Coronary artery (tissue), 2 donors: ENCODE measurements at regions not wholly inside any gene's neighbourhood (a gene's known extent, or its start where the extent isn't known, plus 50 kb on each side); places are given as distances from the start of the nearest gene placed in this dataset.
A peak's percentile ranks its signal among the peaks of the same experiment; 100 is the strongest.
"Not testable (repeated sequence)": the region's sequence is repeated elsewhere in the genome, so short reads cannot be mapped to it uniquely, and the experiment has no call there.

Experiments used
- DNase-seq: peaks from one replicate; pipeline ENCODE4 v3.0.0-alpha.2; 2017; ENCODE audit warnings: low spot score
- H3K27ac ChIP-seq, 2 donors: fragments of 200-600 bp; sonication (generic); one replicate each; pipeline ENCODE4 v1.5.1; 2016 to 2019
- H3K4me3 ChIP-seq: fragments of 200-600 bp; sonication (generic); 2 replicates; pipeline ENCODE4 v1.5.1; 2016; ENCODE audit warnings: mild to moderate bottlenecking, moderate library complexity
- CTCF ChIP-seq: fragments of 200-600 bp; sonication (generic); IDR thresholded peaks from one replicate; pipeline ENCODE4 v1.5.1; 2019; ENCODE audit warnings: antibody characterized with exemption

- Histone ChIP-seq H3K4me3 (no peak overlapping the region), H3K27ac (no peak overlapping the region)
- DNase-seq: no peak
- TF ChIP-seq CTCF: no peak
These were observed 517.7 kb upstream of the TBL1XR1 start for GRCh38 chr3:177714945-177715344.

GRCh38 chr3:177715980-177716379 is 518.7 kb upstream of the TBL1XR1 start:
- Histone ChIP-seq H3K4me3 (no peak overlapping the region), H3K27ac (no peak overlapping the region)
- DNase-seq: no peak
- no peak for TF ChIP-seq CTCF

DNA sequence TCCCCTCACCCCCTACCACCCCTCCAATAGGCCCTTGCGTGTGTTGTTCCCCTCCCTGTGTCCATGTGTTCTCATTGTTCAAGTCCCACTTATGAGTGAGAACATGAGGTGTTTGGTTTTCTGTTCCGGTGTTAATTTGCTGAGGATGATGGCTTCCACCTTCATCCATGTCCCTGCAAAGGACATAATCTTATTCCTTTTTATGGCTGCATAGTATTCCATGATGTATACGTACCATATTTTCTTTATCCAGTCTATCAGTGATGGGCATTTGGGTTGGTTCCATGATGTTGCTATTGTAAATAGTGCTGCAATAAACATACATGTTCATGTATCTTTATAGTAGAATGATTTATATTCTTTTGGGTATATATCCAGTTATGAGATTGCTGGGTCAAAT is 523.6 kb upstream of the TBL1XR1 start:
- not testable (repeated sequence) for H3K4me3 ChIP-seq, H3K27ac ChIP-seq, DNase-seq

- TF ChIP-seq CTCF: no peak
- Histone ChIP-seq H3K4me3 (no peak overlapping the region), H3K27ac (peak overlapping the region in 1 of 2 donors; percentile 57)
- no peak for DNase-seq
These were observed 524.8 kb upstream of the TBL1XR1 start for GRCh38 chr3:177721864-177722785.

- peak overlapping the region; percentile 63 to 74 for H3K27ac ChIP-seq
- H3K4me3 ChIP-seq: no peak overlapping the region
- DNase-seq: peak; percentile 88
- TF ChIP-seq CTCF: no peak
These were observed 526.8 kb upstream of the TBL1XR1 start for GRCh38 chr3:177724020-177724638.

DNA sequence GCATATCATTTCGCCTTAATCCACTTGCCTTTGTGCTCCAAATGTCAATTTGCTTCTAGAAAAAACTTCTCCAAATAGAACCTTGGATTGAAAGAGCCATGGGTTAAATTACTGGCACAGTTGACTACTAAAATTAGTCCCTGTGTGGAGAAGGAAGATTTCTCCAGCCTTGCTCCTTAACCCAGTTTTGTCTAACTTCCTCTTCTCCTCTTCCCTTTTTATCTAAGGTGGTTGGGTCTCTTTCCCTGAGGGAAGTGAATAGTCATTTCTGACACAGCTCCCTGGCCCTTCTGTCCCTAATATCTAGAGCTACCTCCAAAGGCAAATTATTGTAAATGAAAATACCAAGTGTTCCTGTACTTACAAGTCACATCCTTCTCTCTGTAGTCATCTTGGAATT is 527.9 kb upstream of the TBL1XR1 start:
- peak overlapping the region; percentile 63 to 74 for H3K27ac ChIP-seq
- no peak for DNase-seq
- no peak for TF ChIP-seq CTCF
- H3K4me3 ChIP-seq: no peak overlapping the region

GRCh38 chr3:177726807-177727206 is 529.5 kb upstream of the TBL1XR1 start:
- Histone ChIP-seq H3K4me3 (no peak overlapping the region), H3K27ac (no peak overlapping the region)
- no peak for DNase-seq
- TF ChIP-seq CTCF: no peak
